ENCODE measurements at regions not wholly inside any gene's neighbourhood (a gene's known extent, or its start where the extent isn't known, plus 50 kb on each side); places are given as distances from the start of the nearest gene placed in this dataset.

DNA sequence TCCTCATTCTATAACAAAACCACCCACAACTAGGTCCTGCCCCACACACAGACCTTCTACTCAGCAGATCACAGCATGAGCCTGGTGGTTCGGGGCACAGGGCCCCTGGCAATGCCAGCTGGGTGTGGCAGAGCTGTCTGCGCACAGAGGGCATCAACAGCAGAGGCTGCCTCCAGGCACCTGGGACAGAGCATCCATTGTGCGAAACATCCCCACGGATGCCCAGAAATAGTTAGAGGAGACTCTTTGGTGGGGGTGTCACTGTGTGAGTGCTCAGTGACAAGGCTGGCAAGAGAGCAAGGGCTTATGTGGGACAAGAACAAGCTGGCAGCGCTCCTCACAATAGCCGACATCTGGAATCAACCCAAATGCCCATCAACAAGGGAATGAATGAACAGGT lies 487.4 kb upstream of the PROK2 start:
- Histone ChIP-seq H3K4me2 (ENCODE audit: low read depth, low read length) (no peak overlapping the region), H3K9me3 (replicated peaks; ENCODE audit: insufficient read depth, low read length) (no peaks in the 10 kb centered on the region), H3K27me3 (replicated peaks; ENCODE audit: insufficient read depth, low read length) (no peaks in the 10 kb centered on the region), H3K4me3 (ENCODE audit: low read length) (no peak overlapping the region), H3K9ac (ENCODE audit: low read length) (no peak overlapping the region), H3K79me2 (ENCODE audit: low read length) (no peaks in the 10 kb centered on the region), H3K36me3 (replicated peaks; ENCODE audit: insufficient read depth, low read length) (no peaks in the 10 kb centered on the region), H4K20me1 (ENCODE audit: insufficient read depth, low read length) (no peaks in the 10 kb centered on the region), H3K4me1 (ENCODE audit: low read length) (peaks cover 17% of the 10 kb centered on the region), H3K9me2 (replicated peaks; ENCODE audit: insufficient read depth, low read length) (no peaks in the 10 kb centered on the region), H3F3A (ENCODE audit: insufficient read depth, low read length) (0 out of 2 replicates have a peak, but pooled peaks cover 3% of the 10 kb centered on the region), H2AFZ (ENCODE audit: low read length) (no peak overlapping the region), H3K27ac (ENCODE audit: low read length) (no peak overlapping the region)
- no peak for TF ChIP-seq EZH2 (optimal IDR thresholded peaks at IDR 0.05; ENCODE audit: low read depth, low read length)
- TF ChIP-seq EZH2phosphoT487 (IDR thresholded peaks at IDR 0.05; ENCODE audit: low read length): no peak
- TF ChIP-seq, protein P1, sequence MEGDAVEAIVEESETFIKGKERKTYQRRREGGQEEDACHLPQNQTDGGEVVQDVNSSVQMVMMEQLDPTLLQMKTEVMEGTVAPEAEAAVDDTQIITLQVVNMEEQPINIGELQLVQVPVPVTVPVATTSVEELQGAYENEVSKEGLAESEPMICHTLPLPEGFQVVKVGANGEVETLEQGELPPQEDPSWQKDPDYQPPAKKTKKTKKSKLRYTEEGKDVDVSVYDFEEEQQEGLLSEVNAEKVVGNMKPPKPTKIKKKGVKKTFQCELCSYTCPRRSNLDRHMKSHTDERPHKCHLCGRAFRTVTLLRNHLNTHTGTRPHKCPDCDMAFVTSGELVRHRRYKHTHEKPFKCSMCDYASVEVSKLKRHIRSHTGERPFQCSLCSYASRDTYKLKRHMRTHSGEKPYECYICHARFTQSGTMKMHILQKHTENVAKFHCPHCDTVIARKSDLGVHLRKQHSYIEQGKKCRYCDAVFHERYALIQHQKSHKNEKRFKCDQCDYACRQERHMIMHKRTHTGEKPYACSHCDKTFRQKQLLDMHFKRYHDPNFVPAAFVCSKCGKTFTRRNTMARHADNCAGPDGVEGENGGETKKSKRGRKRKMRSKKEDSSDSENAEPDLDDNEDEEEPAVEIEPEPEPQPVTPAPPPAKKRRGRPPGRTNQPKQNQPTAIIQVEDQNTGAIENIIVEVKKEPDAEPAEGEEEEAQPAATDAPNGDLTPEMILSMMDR (IDR thresholded peaks at IDR 0.05; ENCODE audit: low read length): no peak
- DNase-seq: no peak

DNA sequence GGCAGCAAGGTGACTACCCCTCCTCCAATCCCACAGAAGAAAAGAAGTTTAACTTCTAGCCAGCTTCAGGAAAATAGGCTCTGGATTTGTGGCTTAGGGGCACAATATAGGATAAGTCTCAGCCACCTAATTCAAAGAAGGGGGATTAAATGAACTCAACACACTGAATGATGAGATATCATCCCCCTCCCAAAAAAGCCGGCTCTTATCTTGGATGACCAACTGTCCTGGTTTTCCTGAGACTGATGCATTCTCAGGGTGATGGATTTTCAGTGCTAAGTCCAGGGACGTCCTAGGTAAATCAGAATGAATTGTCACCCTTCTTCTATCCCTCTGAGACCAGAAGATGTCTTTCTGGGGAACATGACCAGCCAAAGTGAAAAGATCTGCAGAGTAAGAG lies 487.0 kb upstream of the PROK2 start:
- H3K9me2 ChIP-seq (replicated peaks; ENCODE audit: insufficient read depth, low read length): no peaks in the 10 kb centered on the region
- H4K20me1 ChIP-seq (ENCODE audit: insufficient read depth, low read length): no peaks in the 10 kb centered on the region
- H2AFZ ChIP-seq (ENCODE audit: low read length): no peak overlapping the region
- no peak overlapping the region for H3K4me3 ChIP-seq (ENCODE audit: low read length)
- no peak for DNase-seq
- no peaks in the 10 kb centered on the region for H3K79me2 ChIP-seq (ENCODE audit: low read length)
- H3K4me1 ChIP-seq (ENCODE audit: low read length): peaks cover 17% of the 10 kb centered on the region
- no peak overlapping the region for H3K27ac ChIP-seq (ENCODE audit: low read length)
- 0 out of 2 replicates have a peak, but pooled peaks cover 3% of the 10 kb centered on the region for H3F3A ChIP-seq (ENCODE audit: insufficient read depth, low read length)
- no peak overlapping the region for H3K9ac ChIP-seq (ENCODE audit: low read length)
- no peaks in the 10 kb centered on the region for H3K27me3 ChIP-seq (replicated peaks; ENCODE audit: insufficient read depth, low read length)
- H3K9me3 ChIP-seq (replicated peaks; ENCODE audit: insufficient read depth, low read length): no peaks in the 10 kb centered on the region
- no peaks in the 10 kb centered on the region for H3K36me3 ChIP-seq (replicated peaks; ENCODE audit: insufficient read depth, low read length)
- H3K4me2 ChIP-seq (ENCODE audit: low read depth, low read length): no peak overlapping the region
- TF ChIP-seq EZH2 (optimal IDR thresholded peaks at IDR 0.05; ENCODE audit: low read depth, low read length) (no peak), EZH2phosphoT487 (IDR thresholded peaks at IDR 0.05; ENCODE audit: low read length) (no peak)
- TF ChIP-seq, protein P1 (IDR thresholded peaks at IDR 0.05; ENCODE audit: low read length): no peak

DNA sequence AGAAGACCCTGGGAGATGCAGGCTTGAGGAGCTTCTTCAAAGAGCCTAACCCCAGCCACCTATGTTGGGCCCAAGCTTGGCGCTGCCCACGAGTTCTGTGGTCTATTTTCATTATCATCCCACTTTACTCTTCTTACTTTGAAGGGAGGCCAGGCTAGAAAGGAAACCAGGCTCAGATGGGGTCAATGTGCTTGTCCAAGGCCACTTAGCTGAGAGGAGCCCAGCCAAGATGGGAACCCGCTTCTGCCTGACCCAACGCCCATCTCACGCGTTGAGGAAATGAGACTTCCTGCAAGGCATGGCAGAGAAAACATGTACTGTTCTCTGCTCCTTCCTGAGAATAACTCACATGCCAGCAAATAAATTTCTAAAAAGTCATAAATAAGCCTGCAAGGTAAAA lies 486.3 kb upstream of the PROK2 start:
- H3K9me2 ChIP-seq (replicated peaks; ENCODE audit: insufficient read depth, low read length): no peaks in the 10 kb centered on the region
- no peaks in the 10 kb centered on the region for H3K27me3 ChIP-seq (replicated peaks; ENCODE audit: insufficient read depth, low read length)
- no peak overlapping the region for H3K4me2 ChIP-seq (ENCODE audit: low read depth, low read length)
- H3K4me1 ChIP-seq (ENCODE audit: low read length): peaks cover 17% of the 10 kb centered on the region
- no peaks in the 10 kb centered on the region for H4K20me1 ChIP-seq (ENCODE audit: insufficient read depth, low read length)
- H3K36me3 ChIP-seq (replicated peaks; ENCODE audit: insufficient read depth, low read length): no peaks in the 10 kb centered on the region
- no peak for DNase-seq
- TF ChIP-seq EZH2phosphoT487 (IDR thresholded peaks at IDR 0.05; ENCODE audit: low read length): no peak
- no peak for TF ChIP-seq EZH2 (optimal IDR thresholded peaks at IDR 0.05; ENCODE audit: low read depth, low read length)
- TF ChIP-seq, protein P1 (IDR thresholded peaks at IDR 0.05; ENCODE audit: low read length): no peak
- no peak overlapping the region for H3K4me3 ChIP-seq (ENCODE audit: low read length)
- no peaks in the 10 kb centered on the region for H3K9me3 ChIP-seq (replicated peaks; ENCODE audit: insufficient read depth, low read length)
- no peak overlapping the region for H3K27ac ChIP-seq (ENCODE audit: low read length)
- no peak overlapping the region for H2AFZ ChIP-seq (ENCODE audit: low read length)
- no peak overlapping the region for H3K9ac ChIP-seq (ENCODE audit: low read length)
- 0 out of 2 replicates have a peak, but pooled peaks cover 3% of the 10 kb centered on the region for H3F3A ChIP-seq (ENCODE audit: insufficient read depth, low read length)
- no peaks in the 10 kb centered on the region for H3K79me2 ChIP-seq (ENCODE audit: low read length)
